Neural crest cell (in vitro differentiated cells): ENCODE measurements at regions not wholly inside any gene's neighbourhood (a gene's known extent, or its start where the extent isn't known, plus 50 kb on each side); places are given as distances from the start of the nearest gene placed in this dataset.

Experiments
- DNase-seq: peaks from one replicate; pipeline ENCODE4 v3.0.0; 2021; ENCODE audit warnings: low read depth, mixed read lengths, low spot score
- H3K27ac Mint-ChIP-seq: one replicate; pipeline ENCODE4 v1.8.0; 2021; ENCODE audit warnings: mild to moderate bottlenecking, mixed read lengths; ENCODE audit not compliant: unreplicated experiment
- H3K27me3 Mint-ChIP-seq: 2 replicates; pipeline ENCODE4 v1.8.0; 2021; ENCODE audit warnings: low read depth, mild to moderate bottlenecking, mixed read lengths
- H3K36me3 Mint-ChIP-seq: 2 replicates; pipeline ENCODE4 v1.8.0; 2021; ENCODE audit warnings: low read depth, mild to moderate bottlenecking, mixed read lengths
- H3K4me1 Mint-ChIP-seq: 2 replicates; pipeline ENCODE4 v1.8.0; 2021; ENCODE audit warnings: mixed read lengths
- H3K4me3 Mint-ChIP-seq: one replicate; pipeline ENCODE4 v1.8.0; 2021; ENCODE audit warnings: mild to moderate bottlenecking, mixed read lengths
- H3K9me3 Mint-ChIP-seq: 2 replicates; pipeline ENCODE4 v1.8.0; 2021; ENCODE audit warnings: mixed read lengths
- CTCF ChIP-seq: fragments of 200-600 bp; sonication (generic); conservative IDR thresholded peaks from 2 replicates; pipeline ENCODE4 v1.5.0; 2021; ENCODE audit warnings: antibody characterized with exemption, mild to moderate bottlenecking

- Mint-ChIP-seq H3K27me3 (peaks cover 3% of the 10 kb centered on the region), H3K9me3 (no peaks in the 10 kb centered on the region), H3K4me3 (no peak overlapping the region), H3K36me3 (no peaks in the 10 kb centered on the region), H3K27ac (no peak overlapping the region), H3K4me1 (peaks cover 31% of the 10 kb centered on the region)
- TF ChIP-seq CTCF: no peak
- no peak for DNase-seq
These were observed 50.5 kb upstream of the PRELP start for GRCh38 chr1:203424861-203425662.

- Mint-ChIP-seq H3K36me3 (no peaks in the 10 kb centered on the region), H3K4me3 (no peak overlapping the region), H3K9me3 (no peaks in the 10 kb centered on the region), H3K27me3 (peaks cover 3% of the 10 kb centered on the region), H3K4me1 (peaks cover 27% of the 10 kb centered on the region), H3K27ac (no peak overlapping the region)
- no peak for TF ChIP-seq CTCF
- DNase-seq: no peak
These were observed 50.0 kb upstream of the PRELP start for GRCh38 chr1:203425663-203425975.
